Right cardiac atrium (tissue), 5 donors: ENCODE measurements at regions not wholly inside any gene's neighbourhood (a gene's known extent, or its start where the extent isn't known, plus 50 kb on each side); places are given as distances from the start of the nearest gene placed in this dataset.
"Not testable (repeated sequence)": the region's sequence is repeated elsewhere in the genome, so short reads cannot be mapped to it uniquely, and the experiment has no call there.

Source experiments
- ATAC-seq, 2 donors: fragments of 200-7000 bp; cut with Tn5 transposase; one replicate each; pipeline versions ENCODE4 v1.8.0 to v1.9.1; 2020; ENCODE audit warnings: moderate library complexity in 2 of 2, mild to moderate bottlenecking in 1 of 2
- DNase-seq, 3 donors: peaks; one replicate each; pipeline ENCODE4 v3.0.0-alpha.2; 2020
- H3K27ac ChIP-seq: one replicate; pipeline ENCODE4 v1.5.1; 2013; ENCODE audit warnings: mild to moderate bottlenecking, low read length, control low read depth, moderate library complexity
- H3K27me3 ChIP-seq: one replicate; pipeline ENCODE4 v1.6.1; 2013; ENCODE audit not compliant: control insufficient read depth, insufficient read depth
- H3K4me1 ChIP-seq: one replicate; pipeline ENCODE4 v1.6.1; 2013; ENCODE audit warnings: low read length; ENCODE audit not compliant: control insufficient read depth, insufficient read depth
- H3K4me3 ChIP-seq: one replicate; pipeline ENCODE4 v1.5.1; 2013; ENCODE audit warnings: low read length, control low read depth
- H3K9me3 ChIP-seq: one replicate; pipeline ENCODE4 v1.6.1; 2013; ENCODE audit warnings: low read length; ENCODE audit not compliant: control insufficient read depth
- WGBS: extraction: QIAGEN DNeasy Blood & Tissue Kit; methylation state at CpG from one replicate; pipeline ENCODE4 v1.1.7; 2013; 5-methylcytosine and 5-hydroxymethylcytosine counted together
- intact Hi-C, 4 donors: fragments of 100-400 bp; cut with DNase I; formaldehyde crosslinking; loops; one replicate each; pipeline versions ENCODE4 v1.11.0 to v1.14.0; 2022 to 2023
- donor health status: healthy with polysubstance abuse.
- donor health status: DM: no; HTN: yes; CAD: no.
- donor health status: DM: no; HTN: no; CAD: no.
- donor health status: DM: no; HTN: yes; CAD: no; lungs with severe emphysema.
- donor health status: DM: yes; HTN: yes; CAD: no.

GRCh38 chr15:38128341-38128781 lies 124.3 kb upstream of the SPRED1 start:
- ATAC-seq (no peak), DNase-seq (no peak)
- Histone ChIP-seq H3K27me3 (no peaks in the 10 kb centered on the region), H3K4me1 (no peaks in the 10 kb centered on the region), H3K4me3 (no peak overlapping the region), H3K27ac (peak overlapping the region; percentile 56), H3K9me3 (no peaks in the 10 kb centered on the region)
- intact Hi-C loops, result loop anchor here in 1 of 4 donors (10.0 kb wide), 1 partner anchor 64 kb away; no protein-coding TSS in a partner anchor
- WGBS, result 27% methylated on average over 3 of the region's 3 CpGs

DNA sequence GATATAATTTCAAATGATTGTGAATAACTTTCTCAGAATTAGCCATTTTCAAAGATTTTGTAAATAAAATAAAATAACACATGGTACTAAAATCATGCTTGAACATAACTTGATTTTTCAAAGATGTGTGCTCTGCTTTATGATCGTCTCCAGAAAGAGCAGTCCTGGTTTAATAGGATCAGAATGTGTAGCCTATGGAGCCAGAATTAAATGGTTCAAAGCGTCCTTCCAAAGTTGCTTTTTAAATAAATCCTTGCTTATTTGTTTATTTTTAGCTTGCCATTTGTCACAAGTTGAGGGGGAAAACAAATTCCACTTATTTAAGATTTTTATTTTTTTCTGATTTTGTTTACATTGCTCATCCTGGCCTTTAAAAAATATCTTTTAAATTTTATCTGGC lies 123.7 kb upstream of the SPRED1 start:
- no peak overlapping the region for H3K27ac ChIP-seq
- H3K9me3 ChIP-seq, result no peaks in the 10 kb centered on the region
- DNase-seq, result no peak
- intact Hi-C loops, result loop anchor here in 1 of 4 donors (10.0 kb wide), 1 partner anchor 64 kb away; no protein-coding TSS in a partner anchor
- WGBS, result 61% methylated on average over 2 of the region's 2 CpGs
- no peaks in the 10 kb centered on the region for H3K27me3 ChIP-seq
- H3K4me3 ChIP-seq, result no peak overlapping the region
- no peaks in the 10 kb centered on the region for H3K4me1 ChIP-seq
- no peak for ATAC-seq

GRCh38 chr15:38129531-38130204 lies 123.0 kb upstream of the SPRED1 start:
- no peaks in the 10 kb centered on the region for H3K9me3 ChIP-seq
- WGBS, result 21% methylated on average over 12 of the region's 12 CpGs
- peak overlapping the region; percentile 26 for H3K4me3 ChIP-seq
- DNase-seq (peak; percentile 69 to 79 (median 77)), ATAC-seq (peak; percentile 87 to 92)
- no peaks in the 10 kb centered on the region for H3K27me3 ChIP-seq
- H3K27ac ChIP-seq, result peak overlapping the region; percentile 86
- intact Hi-C loops, result loop anchor here in 1 of 4 donors (10.0 kb wide), 1 partner anchor 65 kb away; no protein-coding TSS in a partner anchor
- no peaks in the 10 kb centered on the region for H3K4me1 ChIP-seq

GRCh38 chr15:38130205-38130567 lies 122.5 kb upstream of the SPRED1 start:
- 38% methylated on average over 8 of the region's 8 CpGs for whole genome bisulfite sequencing
- Histone ChIP-seq H3K4me3 (peak overlapping the region; percentile 26), H3K27ac (peak overlapping the region; percentile 86), H3K27me3 (no peaks in the 10 kb centered on the region), H3K9me3 (no peaks in the 10 kb centered on the region), H3K4me1 (no peaks in the 10 kb centered on the region)
- DNase-seq (no peak), ATAC-seq (no peak)
- intact Hi-C loops, result no loop called here

DNA sequence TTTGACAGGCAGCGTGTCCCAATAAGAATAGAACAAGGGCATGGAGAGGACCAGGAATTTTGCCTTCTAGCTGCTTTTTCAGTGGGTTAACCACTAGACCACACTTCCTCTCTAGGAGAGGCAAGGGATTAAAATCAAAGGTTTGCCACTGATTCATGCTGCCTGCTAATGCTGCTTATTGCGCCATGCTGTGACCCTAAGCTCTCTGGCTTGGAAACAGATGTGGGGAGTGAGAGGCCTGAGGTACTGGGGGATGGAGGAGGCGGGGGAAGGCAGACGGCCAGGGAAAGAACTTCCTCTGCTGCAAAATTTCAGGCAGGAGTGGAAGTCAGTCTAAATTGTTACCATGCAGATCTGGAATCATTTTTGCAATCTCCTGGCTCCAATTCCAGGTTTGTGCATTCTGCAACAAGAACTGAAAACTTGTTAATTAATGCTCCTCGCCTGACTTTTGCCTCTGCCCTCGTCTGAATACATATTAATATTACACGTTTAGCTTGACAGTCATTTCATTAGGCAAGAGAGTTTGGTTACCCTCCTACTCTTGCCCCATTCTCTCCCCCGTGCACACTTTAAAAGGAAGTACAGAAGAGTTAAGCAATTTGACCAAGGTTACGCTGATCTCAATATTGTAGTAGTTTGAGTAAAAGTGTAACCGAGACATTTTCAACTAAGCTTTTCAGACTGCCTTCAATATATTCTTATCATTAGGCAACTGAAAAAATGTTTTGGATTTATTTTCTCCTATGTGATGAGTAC lies 121.7 kb upstream of the SPRED1 start:
- WGBS, result 34% methylated on average over 10 of the region's 10 CpGs
- H3K4me3 ChIP-seq, result no peak overlapping the region
- no peaks in the 10 kb centered on the region for H3K4me1 ChIP-seq
- DNase-seq (peak; percentile 87 to 92 (median 90)), ATAC-seq (peak; percentile 90 to 93)
- no peaks in the 10 kb centered on the region for H3K9me3 ChIP-seq
- H3K27ac ChIP-seq, result no peak overlapping the region
- no peaks in the 10 kb centered on the region for H3K27me3 ChIP-seq
- intact Hi-C loops, result no loop called here

DNA sequence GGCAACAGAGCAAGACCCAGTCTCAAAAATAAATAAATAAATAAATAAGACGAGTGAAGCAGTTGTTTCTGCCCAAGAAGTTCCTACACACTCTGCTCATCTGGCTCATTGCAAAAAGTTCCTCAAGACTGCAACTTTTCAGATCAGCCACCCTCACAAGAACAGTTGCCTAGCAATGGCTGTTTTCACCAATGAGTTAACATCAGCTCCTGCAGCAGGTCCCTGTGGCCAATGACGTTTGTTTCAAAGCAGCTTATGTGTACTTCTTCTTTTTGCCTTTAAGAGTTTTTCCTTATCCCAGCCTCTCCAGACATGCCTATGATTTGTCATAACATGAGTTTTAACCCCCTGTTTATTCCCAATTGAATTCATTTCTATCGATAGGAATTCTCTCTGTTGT lies 118.4 kb upstream of the SPRED1 start:
- WGBS, result 42% methylated on average over 3 of the region's 3 CpGs
- no peaks in the 10 kb centered on the region for H3K4me1 ChIP-seq
- H3K9me3 ChIP-seq, result no peaks in the 10 kb centered on the region
- DNase-seq (peak in 1 of 3 donors; percentile 52), ATAC-seq (no peak)
- no peak overlapping the region for H3K4me3 ChIP-seq
- no peak overlapping the region for H3K27ac ChIP-seq
- intact Hi-C loops, result no loop called here
- H3K27me3 ChIP-seq, result no peaks in the 10 kb centered on the region

GRCh38 chr15:38142195-38142594 lies 110.4 kb upstream of the SPRED1 start:
- WGBS, result 86% methylated on average over 11 of the region's 11 CpGs
- H3K27ac ChIP-seq, ATAC-seq, DNase-seq, H3K4me3 ChIP-seq, H3K4me1 ChIP-seq, H3K9me3 ChIP-seq, H3K27me3 ChIP-seq, intact Hi-C loops: not testable (repeated sequence)

- Histone ChIP-seq H3K4me1 (no peaks in the 10 kb centered on the region), H3K4me3 (no peak overlapping the region), H3K9me3 (no peaks in the 10 kb centered on the region), H3K27me3 (no peaks in the 10 kb centered on the region), H3K27ac (no peak overlapping the region)
- WGBS, result 72% methylated on average over 1 of the region's 1 CpG
- DNase-seq (no peak), ATAC-seq (no peak)
- intact Hi-C loops, result no loop called here
Observed at GRCh38 chr15:38144921-38145320, 107.7 kb upstream of the SPRED1 start.

GRCh38 chr15:38145651-38146111 lies 107.0 kb upstream of the SPRED1 start:
- no peak overlapping the region for H3K4me3 ChIP-seq
- no peaks in the 10 kb centered on the region for H3K4me1 ChIP-seq
- intact Hi-C loops, result no loop called here
- DNase-seq (no peak), ATAC-seq (no peak)
- no peaks in the 10 kb centered on the region for H3K27me3 ChIP-seq
- 73% methylated on average over 5 of the region's 5 CpGs for WGBS
- H3K27ac ChIP-seq, result no peak overlapping the region
- H3K9me3 ChIP-seq, result no peaks in the 10 kb centered on the region

DNA sequence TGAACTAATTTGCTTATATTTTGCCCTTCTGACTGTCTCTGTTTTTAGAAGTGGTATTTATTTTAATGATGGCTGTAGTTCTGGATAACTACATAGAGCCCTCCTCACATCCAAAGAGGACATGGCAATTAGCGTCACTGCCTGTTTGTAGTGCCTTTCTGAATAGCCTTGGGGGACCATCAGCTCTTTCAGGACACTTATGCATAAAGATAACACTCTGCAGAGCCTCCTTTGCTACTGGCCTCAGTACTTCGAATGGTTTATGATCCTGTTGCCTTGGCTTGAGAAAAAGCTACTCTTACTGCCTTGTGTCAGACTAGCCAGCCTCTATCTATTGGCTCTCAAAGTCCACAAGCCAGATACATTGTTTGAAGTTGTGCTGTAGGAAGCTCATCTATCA lies 105.4 kb upstream of the SPRED1 start:
- DNase-seq (no peak), ATAC-seq (no peak)
- no peaks in the 10 kb centered on the region for H3K4me1 ChIP-seq
- H3K4me3 ChIP-seq, result no peak overlapping the region
- intact Hi-C loops, result no loop called here
- no peaks in the 10 kb centered on the region for H3K27me3 ChIP-seq
- WGBS, result 69% methylated on average over 2 of the region's 2 CpGs
- no peaks in the 10 kb centered on the region for H3K9me3 ChIP-seq
- no peak overlapping the region for H3K27ac ChIP-seq

GRCh38 chr15:38148471-38148870 lies 104.2 kb upstream of the SPRED1 start:
- H3K27me3 ChIP-seq, result no peaks in the 10 kb centered on the region
- WGBS, result 87% methylated on average over 2 of the region's 2 CpGs
- no peaks in the 10 kb centered on the region for H3K9me3 ChIP-seq
- no peak overlapping the region for H3K27ac ChIP-seq
- DNase-seq (no peak), ATAC-seq (no peak)
- intact Hi-C loops, result no loop called here
- H3K4me1 ChIP-seq, result no peaks in the 10 kb centered on the region
- H3K4me3 ChIP-seq, result no peak overlapping the region
